Endometrial microvascular endothelial cells (primary cell): ENCODE measurements at regions not wholly inside any gene's neighbourhood (a gene's known extent, or its start where the extent isn't known, plus 50 kb on each side); places are given as distances from the start of the nearest gene placed in this dataset.

ENCODE experiments used
- in situ Hi-C: cut with HindIII; loops from 2 replicates; pipeline ENCODE4 v1.10.0; 2017; ENCODE audit warnings: low sequenced_read_pairs, low pct_unique_long_range_greater_than_20kb; ENCODE audit errors: inconsistent ontology term

GRCh38 chr15:36067483-36068274 is 511.7 kb upstream of the CDIN1 start:
- in situ Hi-C loops, result no loop called here

- in situ Hi-C loops, result no loop called here
These were observed 504.1 kb upstream of the CDIN1 start for GRCh38 chr15:36075333-36075732.

- in situ Hi-C loops, result no loop called here
These were observed 500.4 kb upstream of the CDIN1 start for GRCh38 chr15:36079021-36079420.

GRCh38 chr15:36080759-36081158 is 498.7 kb upstream of the CDIN1 start:
- in situ Hi-C loops, result no loop called here

- in situ Hi-C loops, result no loop called here
These were observed 489.0 kb upstream of the CDIN1 start for GRCh38 chr15:36090286-36090946.

GRCh38 chr15:36106640-36107335 is 472.6 kb upstream of the CDIN1 start:
- in situ Hi-C loops, result no loop called here

- in situ Hi-C loops, result no loop called here
These were observed 470.9 kb upstream of the CDIN1 start for GRCh38 chr15:36108541-36108940.

GRCh38 chr15:36109943-36110658 is 469.3 kb upstream of the CDIN1 start:
- in situ Hi-C loops, result no loop called here

- in situ Hi-C loops, result no loop called here
These were observed 468.8 kb upstream of the CDIN1 start for GRCh38 chr15:36110659-36110993.

GRCh38 chr15:36117296-36117787 is 462.1 kb upstream of the CDIN1 start:
- in situ Hi-C loops, result no loop called here

- in situ Hi-C loops, result no loop called here
These were observed 453.2 kb upstream of the CDIN1 start for GRCh38 chr15:36126194-36126593.

- in situ Hi-C loops, result no loop called here
These were observed 448.6 kb upstream of the CDIN1 start for GRCh38 chr15:36130641-36131310.

GRCh38 chr15:36133742-36134141 is 445.7 kb upstream of the CDIN1 start:
- in situ Hi-C loops, result no loop called here

- in situ Hi-C loops, result no loop called here
These were observed 443.4 kb upstream of the CDIN1 start for GRCh38 chr15:36136049-36136448.

GRCh38 chr15:36152936-36153335 is 426.5 kb upstream of the CDIN1 start:
- in situ Hi-C loops, result no loop called here

GRCh38 chr15:36156879-36157427 is 422.5 kb upstream of the CDIN1 start:
- in situ Hi-C loops, result no loop called here

GRCh38 chr15:36160351-36160750 is 419.1 kb upstream of the CDIN1 start:
- in situ Hi-C loops, result no loop called here

- in situ Hi-C loops, result no loop called here
These were observed 418.3 kb upstream of the CDIN1 start for GRCh38 chr15:36161108-36161507.
